NCI-H2227 treated with DMSO at 0.1 percent for 48 hours (cell line): ENCODE measurements at regions not wholly inside any gene's neighbourhood (a gene's known extent, or its start where the extent isn't known, plus 50 kb on each side); places are given as distances from the start of the nearest gene placed in this dataset.
A peak's percentile ranks its signal among the peaks of the same experiment; 100 is the strongest.

Experiments
- DNase-seq: peaks from one replicate; lab custom pipeline; 2025; lab: John Stamatoyannopoulos, UW

DNA sequence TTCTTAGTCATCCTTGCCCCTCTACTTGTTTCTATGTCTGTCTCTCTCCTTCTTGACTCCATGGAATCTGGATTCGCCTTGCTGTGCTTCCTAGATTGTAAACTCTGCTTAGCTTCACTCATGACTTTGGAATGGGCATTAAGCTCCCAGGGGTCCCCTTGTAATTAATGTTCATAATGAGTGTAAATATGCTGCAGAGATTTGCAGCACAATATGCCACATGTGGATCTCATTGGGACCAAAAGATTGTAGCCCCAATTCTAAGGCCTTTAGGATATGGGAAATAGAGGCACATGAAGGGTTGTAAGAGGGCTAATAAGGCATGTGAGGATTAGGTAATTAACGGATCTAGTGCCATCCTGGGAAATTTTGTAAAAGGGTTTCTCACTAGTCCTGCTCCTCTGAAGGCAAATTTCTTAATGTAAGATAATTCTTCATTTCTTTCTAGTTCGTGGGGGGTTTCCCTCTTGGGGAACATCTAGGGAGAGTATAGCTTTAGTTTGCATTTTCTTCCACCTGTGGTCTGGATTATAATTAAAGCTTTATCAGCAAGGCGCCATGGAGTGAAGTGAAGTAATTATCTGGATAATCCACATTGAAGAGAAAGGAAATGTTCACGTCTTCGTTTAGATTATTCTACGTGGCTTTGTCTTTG is 659.2 kb upstream of the PLXNA2 start:
- DNase-seq, result no peak

DNA sequence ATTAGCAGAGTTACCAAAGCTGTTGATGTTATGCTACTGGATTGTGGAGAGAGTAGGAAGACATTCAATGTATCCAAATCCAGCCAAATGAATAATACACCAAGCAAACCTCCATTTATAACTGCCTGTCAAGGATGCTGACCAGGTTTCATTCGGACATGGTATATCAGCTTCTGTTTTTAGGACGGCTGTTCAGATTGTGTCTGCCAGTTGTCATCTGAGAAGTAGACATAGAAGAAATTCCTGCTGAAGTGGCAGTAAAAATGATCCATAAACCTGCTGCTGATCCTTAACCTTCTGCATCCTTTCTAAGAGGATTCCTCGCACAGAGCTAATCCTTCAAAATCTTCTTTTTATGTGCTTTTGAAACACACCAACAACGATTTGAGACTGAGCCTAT is 663.6 kb upstream of the PLXNA2 start:
- DNase-seq, result no peak

DNA sequence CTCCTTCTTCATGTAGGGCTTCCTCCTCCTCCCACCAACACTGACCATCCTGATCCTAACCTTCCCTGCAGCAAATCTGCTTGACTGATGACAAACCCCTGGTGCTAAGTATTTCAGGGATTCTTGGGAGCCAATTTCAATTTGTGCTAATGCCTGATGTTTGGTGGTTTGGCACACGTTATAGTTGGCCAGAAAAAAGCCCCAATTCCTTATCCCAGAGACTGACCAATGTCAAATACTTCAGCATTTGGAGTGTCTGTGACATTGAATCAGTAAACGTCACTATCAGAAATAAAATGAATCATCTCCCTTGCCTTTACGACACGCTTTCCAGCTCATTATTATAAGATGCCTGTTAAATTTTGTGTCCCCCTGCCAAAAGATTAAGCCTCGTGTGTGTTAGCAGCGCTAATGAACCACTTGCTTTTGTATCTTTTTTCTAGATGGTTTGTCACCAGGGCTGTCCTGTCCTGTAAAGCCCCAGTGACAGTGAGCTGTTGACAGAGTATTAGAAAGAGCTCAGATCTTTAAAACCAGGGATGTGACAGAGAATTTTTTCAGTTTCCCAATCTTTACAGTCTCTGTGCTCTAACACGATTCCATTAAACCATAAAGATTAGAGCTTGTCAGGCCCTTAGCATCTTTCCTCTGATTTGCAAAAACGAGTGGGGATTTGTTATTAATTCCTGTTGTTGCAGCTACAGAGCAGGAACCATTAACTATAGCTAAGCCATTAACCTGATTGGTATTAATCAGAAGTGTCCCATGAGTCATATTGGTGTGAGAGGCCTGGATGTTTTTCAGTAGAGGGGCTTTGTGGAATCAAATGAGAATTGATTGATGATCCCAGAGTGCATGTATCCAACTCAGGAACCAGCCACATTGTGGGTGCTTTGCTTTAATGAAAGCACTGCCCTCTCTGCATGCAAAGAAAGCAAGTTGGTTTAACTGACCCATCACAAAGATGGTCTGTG is 665.1 kb upstream of the PLXNA2 start:
- DNase-seq, result no peak

DNA sequence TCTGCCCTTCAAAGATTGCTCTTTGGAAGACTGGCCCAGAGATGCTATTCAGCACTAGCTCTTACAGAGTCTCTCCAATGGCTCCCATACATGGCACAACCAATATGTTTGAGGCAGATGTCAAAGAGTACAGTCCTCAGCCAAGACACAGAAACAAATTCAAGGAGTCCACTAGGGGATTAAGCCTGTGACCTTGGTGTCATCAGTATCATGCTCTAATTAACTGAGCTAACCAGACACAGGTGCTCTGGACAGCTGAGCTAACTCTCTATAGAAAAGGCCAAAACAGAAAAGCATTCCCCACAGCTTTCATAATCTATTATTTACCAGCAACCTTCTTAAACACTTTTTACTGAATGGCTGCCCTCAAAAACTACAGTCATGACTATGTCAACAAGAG is 666.0 kb upstream of the PLXNA2 start:
- no peak for DNase-seq

DNA sequence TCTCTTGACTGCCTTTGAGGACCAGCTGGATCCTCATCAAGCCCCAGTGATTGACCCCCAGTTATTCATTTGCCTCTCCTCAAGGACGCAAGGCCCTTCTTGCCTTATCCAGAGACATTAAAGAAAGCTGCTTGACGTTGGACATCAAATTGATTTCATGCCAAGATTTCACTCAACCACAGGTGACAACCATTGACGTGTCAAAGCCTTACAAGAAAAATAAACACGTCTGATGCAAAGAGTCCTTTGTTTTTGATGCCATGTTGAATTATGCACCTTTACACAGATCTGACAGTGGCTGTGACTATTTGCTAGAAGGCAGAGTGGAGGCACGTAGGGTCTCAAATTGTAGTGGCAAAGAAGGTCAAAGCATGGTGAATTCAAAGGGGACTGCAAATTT is 666.2 kb upstream of the CAMK1G start:
- DNase-seq, result no peak

DNA sequence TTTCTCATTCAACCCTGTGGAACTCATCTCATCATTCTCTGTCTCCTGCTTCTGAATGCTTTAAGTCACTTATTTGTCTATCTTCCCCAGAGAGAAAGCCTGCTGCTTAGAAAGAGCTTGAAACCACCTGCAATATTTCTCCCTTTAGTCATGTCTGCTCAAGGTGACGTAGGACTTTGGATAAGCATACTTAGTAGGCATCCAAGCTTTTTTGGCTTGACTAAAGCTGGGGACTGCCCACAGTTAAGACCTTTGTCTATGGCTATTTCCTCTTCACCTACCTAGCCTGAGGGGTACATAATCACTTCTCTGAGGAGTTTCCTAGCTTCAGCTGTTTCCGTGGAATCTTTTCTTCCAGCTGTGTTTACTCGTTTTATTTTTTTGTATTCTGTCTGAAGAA is 665.8 kb upstream of the CAMK1G start:
- DNase-seq, result no peak

DNA sequence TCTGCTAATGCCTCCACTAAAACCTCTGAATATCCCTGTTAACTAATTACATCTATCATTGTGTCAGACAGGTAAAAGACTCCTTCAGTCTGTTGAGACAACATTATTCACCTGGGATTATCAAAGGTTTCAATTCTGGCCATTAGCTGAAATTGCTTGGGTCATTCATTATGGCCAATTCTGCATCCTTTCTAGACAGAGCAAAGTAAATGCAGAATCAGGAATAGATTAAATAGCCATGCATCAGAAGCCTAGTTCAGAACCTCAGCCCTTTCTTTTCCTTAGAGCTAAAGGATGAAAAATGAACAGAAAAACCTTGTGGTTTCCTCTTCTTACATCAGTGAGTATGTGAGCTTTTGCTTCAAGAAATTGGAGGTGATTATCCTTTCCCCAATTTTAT is 665.4 kb upstream of the CAMK1G start:
- no peak for DNase-seq

DNA sequence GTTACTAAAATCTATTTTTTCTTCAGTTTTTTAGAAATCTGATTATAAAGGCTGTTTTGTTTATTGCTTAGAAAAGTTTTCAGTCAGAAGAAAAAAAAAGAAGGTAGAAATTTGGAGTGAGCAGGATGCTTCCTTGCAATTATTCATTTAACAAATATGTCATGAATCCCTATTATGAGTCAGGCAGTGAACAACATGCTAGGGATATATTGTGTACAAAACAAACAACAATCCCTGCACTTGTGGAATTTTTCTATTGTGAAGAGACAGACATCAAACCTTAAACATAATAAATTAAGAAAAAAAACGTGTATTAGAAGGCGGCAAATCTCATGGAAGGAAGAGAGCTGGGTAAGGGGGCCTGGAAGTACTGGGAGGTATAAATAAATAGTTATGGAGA is 664.1 kb upstream of the CAMK1G start:
- no peak for DNase-seq

DNA sequence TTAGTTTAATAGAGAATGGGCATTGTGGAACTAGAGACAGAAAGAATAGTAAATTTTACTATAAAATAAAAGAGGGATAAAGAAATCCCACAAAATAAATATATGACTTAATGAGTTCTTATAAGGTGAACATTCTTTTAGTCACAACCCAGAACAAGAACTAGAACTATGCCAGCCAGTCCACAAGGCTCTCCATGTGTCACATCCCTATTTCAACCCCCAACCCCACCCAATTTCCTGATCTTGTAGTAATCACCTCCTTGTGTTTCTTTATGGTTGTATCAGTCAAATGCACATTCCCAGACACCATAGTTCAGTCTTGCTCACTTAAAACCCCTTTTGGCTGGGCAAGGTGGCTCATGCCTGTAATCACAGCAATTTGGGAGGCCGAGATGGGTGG is 662.3 kb upstream of the CAMK1G start:
- DNase-seq, result no peak

DNA sequence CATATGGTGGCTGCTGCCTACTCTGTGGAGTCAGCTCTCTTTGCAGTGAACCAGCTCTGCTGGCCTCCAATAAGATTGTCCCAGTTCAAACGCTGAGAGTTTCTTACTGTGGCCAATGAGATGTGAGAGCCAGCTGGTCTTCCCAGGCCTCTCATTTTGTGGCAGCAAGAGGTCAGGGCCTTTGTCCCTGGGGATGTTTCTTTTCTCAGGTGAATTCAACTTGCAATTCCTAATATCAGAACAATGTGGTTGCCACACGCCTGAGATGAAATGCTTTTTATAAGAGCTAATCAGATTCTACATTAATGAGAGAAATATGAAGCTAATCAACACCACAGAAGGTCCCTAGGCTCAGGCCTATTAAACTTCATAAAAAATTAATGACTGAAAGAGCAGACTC is 660.1 kb upstream of the CAMK1G start:
- no peak for DNase-seq

DNA sequence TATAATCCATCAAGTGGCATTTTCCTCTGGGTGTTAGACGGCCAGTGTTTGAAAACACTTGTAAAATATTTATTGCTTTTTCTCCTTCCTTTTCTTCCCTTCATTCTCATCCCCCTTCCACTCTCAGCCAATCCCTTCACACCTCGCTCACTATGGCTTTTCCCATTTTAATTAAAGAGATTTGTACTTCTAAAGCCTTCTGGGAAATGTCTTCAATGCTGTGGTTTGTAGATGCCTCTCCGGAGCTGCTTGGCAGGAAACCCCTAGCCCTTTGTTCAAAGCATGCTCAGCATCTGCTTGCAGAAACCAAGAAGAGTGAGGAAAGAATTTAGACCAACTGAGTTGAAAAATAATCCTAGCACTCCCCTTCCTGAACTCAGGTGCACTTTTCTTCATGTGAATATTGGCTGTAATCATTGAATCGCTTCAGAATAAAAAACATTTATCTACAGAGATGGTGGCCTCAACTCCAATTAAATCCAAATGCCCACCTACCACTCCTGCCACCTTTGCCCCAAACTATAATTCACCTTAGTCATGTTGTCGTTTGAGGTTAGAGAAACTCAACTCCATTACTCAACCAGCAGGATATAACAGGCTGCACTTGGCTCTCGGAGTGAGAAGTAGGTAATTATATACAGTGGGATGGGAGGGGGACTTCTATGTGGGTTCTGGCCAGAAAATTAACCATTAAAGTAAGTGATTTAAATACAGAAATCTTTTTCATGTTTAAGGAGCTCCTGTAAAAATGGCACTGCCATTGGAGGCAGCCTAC is 659.4 kb upstream of the CAMK1G start:
- peak; percentile 77 for DNase-seq

DNA sequence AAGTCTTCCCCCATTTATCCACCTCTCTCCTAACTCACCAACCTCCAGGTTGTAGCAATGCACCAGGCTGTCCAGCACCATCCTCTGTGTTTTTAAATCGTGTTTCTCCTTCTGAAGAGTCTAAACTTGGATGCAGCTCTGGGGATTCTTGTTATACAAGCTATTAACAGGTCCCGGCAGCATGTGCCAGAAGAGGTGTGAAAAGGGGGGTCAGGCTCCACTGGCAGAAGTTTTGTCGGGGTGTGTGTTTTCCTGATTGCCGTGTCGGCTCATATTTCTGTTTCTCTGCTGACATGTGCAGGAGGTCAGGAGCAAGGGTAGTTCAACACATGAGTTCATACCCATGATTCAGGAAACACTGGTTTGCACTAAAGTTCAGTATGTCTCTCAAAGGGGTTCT is 658.6 kb upstream of the CAMK1G start:
- no peak for DNase-seq

DNA sequence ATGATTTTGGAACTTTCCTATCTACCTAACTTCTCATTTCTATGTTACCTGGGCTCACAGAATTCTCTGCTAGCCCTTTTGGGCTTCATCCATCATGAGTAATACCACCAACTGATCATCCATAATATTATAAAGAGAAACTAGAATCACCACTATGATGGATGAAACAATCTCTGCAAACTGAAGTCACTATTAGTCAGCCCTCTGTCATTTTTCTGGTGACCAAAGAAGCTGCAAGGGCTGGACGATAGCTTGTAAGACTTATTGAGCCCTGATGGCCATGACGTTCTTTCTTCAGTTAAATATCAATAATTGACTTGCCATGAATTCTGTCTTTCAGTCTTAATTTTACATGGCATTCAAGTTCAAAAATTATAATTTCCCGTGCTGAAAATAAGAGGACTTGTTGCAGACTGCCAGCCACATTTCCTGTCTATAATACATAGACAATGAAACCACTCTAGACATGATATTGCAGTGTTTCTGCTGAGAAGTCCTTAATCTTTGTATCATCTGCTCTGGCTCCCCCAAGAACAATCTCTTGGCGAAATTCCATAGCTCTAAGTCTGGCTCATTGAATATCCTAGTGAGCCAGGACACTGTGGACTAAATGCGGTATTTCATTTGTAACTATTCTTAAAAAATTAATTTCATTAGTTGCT is 655.0 kb upstream of the CAMK1G start:
- no peak for DNase-seq

DNA sequence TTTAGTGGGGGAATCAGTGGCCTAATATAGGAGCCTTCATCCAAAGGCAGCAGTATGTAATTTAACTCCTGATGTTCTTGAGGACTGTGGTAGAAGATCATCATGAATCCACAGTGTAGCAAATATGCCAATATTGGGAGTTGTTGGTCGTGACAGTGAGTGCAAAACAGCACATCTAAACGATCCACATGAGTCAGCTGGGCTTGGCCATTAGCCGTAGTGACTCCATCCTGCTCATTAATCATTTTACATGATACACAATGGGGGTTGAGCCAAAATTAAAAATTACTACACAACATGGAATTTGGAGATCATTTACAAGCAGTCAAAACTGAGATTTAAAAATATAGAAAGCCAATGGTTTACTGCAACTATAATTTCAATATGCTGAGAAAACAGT is 653.9 kb upstream of the CAMK1G start:
- DNase-seq, result no peak

DNA sequence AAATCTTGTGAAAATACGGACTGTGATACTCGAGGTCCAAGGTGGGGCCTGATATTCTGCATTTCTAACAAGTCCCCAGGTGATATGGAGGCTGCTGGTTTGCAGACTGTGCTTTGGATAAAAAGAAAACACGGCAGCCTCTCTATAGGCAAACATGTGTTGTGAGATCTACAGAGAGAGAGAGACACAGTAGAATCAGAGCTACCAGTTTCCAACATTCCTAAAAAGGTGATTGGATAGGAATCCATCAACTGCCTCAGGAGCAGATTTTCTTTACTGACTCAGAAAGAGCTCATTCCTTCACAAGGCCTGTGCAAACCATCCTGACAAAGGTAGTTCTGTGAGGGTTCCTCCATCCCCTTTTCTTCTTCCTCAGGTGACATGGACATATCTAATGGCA is 651.6 kb upstream of the CAMK1G start:
- DNase-seq, result no peak

DNA sequence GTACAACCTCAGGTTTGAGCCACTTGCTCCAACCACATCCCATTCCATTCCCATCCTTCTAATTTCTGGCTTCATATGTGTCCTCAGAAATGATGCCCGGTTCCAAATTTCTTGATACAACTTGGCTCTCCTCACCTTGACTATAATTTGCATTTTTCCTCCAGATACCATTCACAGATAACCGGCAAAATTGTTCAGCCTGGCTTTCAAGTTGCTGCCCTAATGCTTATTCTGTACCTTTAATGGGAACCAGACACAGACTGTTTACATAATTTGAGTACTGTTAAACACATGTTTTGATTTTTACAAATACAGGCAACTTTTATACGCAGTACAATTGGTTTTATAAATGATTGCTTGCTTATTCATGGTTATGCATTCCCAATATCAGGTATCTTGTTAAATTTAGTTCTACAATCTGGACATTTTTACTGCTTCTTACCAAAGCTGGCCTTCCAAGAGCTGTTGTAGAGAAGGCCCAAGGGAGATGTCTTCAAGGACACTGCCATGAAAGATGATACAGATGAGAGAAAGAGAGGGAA is 649.5 kb upstream of the CAMK1G start:
- no peak for DNase-seq

DNA sequence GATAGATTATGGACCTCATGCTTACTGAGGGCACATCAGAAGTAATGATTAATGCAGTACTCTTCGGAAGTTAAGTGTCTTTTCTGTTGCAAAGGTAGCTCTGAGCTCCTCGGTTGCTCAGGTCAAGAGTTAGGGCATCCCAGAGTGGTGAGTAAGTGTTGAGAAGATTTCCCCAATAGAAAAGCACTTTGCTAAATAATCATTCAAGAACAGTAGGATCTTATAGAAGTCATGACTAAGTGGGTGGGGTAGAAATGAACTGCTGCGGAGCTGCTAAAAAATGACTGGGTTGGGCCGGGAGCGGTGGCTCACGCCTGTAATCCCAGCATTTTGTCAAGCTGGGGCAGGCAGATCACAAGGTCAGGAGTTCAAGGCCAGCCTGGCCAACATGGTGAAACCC is 648.6 kb upstream of the CAMK1G start:
- no peak for DNase-seq

DNA sequence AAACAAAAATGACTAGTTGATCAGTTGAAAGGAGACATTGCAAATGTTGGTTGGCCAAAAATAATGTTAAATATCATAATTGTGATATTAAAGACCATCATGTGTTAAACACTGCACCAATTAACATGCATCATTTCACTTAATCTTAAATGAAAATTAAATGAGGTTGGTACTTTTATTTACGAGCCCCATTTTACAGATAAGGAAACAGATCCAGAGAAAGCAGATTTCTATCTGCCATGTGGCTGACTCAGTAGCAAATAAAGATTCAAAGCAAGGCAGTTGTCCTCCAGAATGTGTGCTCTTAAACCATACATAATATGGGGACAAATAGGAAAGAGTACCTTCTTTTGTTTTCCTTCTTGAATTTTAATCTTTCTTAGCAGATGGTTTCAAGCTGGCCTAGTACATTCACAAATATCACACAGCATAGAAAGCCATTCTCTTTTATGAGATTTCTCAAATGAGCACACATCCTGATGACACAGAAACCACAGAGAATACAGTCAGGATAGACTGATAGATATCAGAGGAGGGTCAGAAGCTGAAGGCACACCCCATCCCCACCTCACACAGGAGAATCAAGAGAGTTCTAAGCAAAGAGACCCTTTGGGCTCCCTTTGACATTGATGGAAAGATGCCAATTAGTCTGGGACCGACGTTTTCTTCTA is 647.9 kb upstream of the CAMK1G start:
- no peak for DNase-seq

DNA sequence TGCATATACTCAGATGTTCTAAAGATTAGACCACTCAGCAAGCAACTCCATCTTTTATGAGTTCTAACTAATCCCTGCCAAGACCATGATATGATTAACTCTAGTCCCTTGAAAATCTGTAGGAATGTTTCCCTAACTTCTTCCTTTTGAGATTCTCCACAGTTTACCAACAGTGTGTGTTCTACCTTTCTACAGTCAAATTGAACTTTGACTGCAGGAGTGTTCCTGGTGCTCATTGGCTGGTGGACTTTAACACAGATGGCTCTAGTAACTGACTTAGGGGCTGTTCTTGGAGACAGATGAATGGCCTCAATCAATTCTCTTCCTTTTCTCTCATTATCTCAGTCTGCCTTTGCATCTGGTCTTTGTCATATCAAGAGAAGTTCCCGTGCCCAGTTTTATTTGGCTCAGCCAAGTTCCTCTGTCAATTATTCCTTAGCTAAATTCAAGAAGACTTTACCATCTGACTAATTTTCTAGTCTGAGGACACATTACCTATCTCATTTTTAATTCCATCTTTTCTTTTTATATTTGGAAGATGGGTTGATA is 643.9 kb upstream of the CAMK1G start:
- DNase-seq, result no peak

DNA sequence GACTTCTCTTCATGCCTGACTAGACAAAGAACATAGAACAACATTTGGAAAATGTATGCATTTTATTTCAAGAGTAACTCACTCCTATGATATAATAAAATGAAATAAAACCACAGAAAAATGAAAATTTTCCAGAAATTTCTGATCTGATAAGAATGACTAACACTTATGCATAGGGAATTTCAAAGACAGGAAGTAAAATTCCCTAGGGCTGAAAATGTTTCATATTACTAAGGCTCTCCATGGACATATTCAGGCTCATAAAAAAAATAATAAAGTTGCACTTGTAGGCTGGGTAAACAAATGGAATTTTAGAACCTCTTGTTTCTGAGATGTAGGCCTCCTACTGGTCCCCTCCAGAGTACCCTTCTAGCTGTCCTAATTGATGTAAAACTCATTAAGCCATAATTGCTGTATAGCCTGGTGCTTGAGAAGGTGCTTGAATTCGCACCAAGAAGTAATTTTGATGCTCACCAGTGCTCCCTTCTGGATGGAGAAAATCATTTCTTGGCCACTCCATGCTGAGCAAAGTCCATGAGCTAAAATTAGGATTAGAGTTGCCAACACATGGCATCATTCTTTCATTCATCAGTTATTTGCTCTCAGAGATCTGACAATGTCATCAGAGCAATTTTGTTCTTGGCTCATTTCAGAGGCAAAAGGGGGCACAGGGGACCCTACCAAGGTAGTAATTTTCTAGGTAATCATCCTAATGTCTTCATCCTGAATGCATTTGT is 641.0 kb upstream of the CAMK1G start:
- DNase-seq, result no peak
